ENCODE measurements at regions not wholly inside any gene's neighbourhood (a gene's known extent, or its start where the extent isn't known, plus 50 kb on each side); places are given as distances from the start of the nearest gene placed in this dataset.

GRCh38 chr18:1578505-1578904 lies 673.8 kb downstream of the ADCYAP1 start:
- Histone ChIP-seq H3K27me3 (ENCODE audit: insufficient read depth, insufficient read length) (no peaks in the 10 kb centered on the region), H3K9me3 (ENCODE audit: insufficient read depth, low read length) (no peaks in the 10 kb centered on the region), H3K9ac (ENCODE audit: insufficient read length, low read depth) (no peak overlapping the region), H3K36me3 (ENCODE audit: insufficient read depth, insufficient read length, low read length) (no peaks in the 10 kb centered on the region), H3K4me1 (ENCODE audit: insufficient read depth, insufficient read length) (no peaks in the 10 kb centered on the region), H3K4me3 (ENCODE audit: insufficient read length, low read depth) (no peak overlapping the region)
- no peak for DNase-seq (ENCODE audit: low read depth, low spot score)
- no peak for TF ChIP-seq YY1 (IDR thresholded peaks at IDR 0.05; ENCODE audit: insufficient read depth, insufficient read length)
- TF ChIP-seq SUZ12 (IDR thresholded peaks at IDR 0.05; ENCODE audit: extremely low read depth, insufficient read depth, insufficient read length) = no peak
- no peak for TF ChIP-seq ZNF274 (IDR thresholded peaks at IDR 0.05; ENCODE audit: low read depth, low read length)

GRCh38 chr18:1581581-1581980 lies 676.9 kb downstream of the ADCYAP1 start:
- no peak overlapping the region for H3K9ac ChIP-seq (ENCODE audit: insufficient read length, low read depth)
- no peak for DNase-seq (ENCODE audit: low read depth, low spot score)
- no peaks in the 10 kb centered on the region for H3K9me3 ChIP-seq (ENCODE audit: insufficient read depth, low read length)
- H3K36me3 ChIP-seq (ENCODE audit: insufficient read depth, insufficient read length, low read length) = no peaks in the 10 kb centered on the region
- H3K4me1 ChIP-seq (ENCODE audit: insufficient read depth, insufficient read length) = no peaks in the 10 kb centered on the region
- no peak overlapping the region for H3K4me3 ChIP-seq (ENCODE audit: insufficient read length, low read depth)
- no peak for TF ChIP-seq YY1 (IDR thresholded peaks at IDR 0.05; ENCODE audit: insufficient read depth, insufficient read length)
- no peak for TF ChIP-seq SUZ12 (IDR thresholded peaks at IDR 0.05; ENCODE audit: extremely low read depth, insufficient read depth, insufficient read length)
- TF ChIP-seq ZNF274 (IDR thresholded peaks at IDR 0.05; ENCODE audit: low read depth, low read length) = no peak
- no peaks in the 10 kb centered on the region for H3K27me3 ChIP-seq (ENCODE audit: insufficient read depth, insufficient read length)

GRCh38 chr18:1585881-1586488 lies 681.3 kb downstream of the ADCYAP1 start:
- Histone ChIP-seq H3K36me3 (ENCODE audit: insufficient read depth, insufficient read length, low read length) (no peaks in the 10 kb centered on the region), H3K4me3 (ENCODE audit: insufficient read length, low read depth) (no peak overlapping the region), H3K9me3 (ENCODE audit: insufficient read depth, low read length) (no peaks in the 10 kb centered on the region), H3K4me1 (ENCODE audit: insufficient read depth, insufficient read length) (no peaks in the 10 kb centered on the region), H3K27me3 (ENCODE audit: insufficient read depth, insufficient read length) (no peaks in the 10 kb centered on the region), H3K9ac (ENCODE audit: insufficient read length, low read depth) (no peak overlapping the region)
- DNase-seq (ENCODE audit: low read depth, low spot score) = peak; percentile 1
- TF ChIP-seq YY1 (IDR thresholded peaks at IDR 0.05; ENCODE audit: insufficient read depth, insufficient read length) (no peak), ZNF274 (IDR thresholded peaks at IDR 0.05; ENCODE audit: low read depth, low read length) (no peak), SUZ12 (IDR thresholded peaks at IDR 0.05; ENCODE audit: extremely low read depth, insufficient read depth, insufficient read length) (no peak)

GRCh38 chr18:1593091-1593490 lies 688.4 kb downstream of the ADCYAP1 start:
- DNase-seq (ENCODE audit: low read depth, low spot score) = no peak

GRCh38 chr18:1595195-1595594 lies 690.5 kb downstream of the ADCYAP1 start:
- H3K4me1 ChIP-seq (ENCODE audit: insufficient read depth, insufficient read length) = no peaks in the 10 kb centered on the region
- H3K27me3 ChIP-seq (ENCODE audit: insufficient read depth, insufficient read length) = no peaks in the 10 kb centered on the region
- no peak for DNase-seq (ENCODE audit: low read depth, low spot score)
- no peaks in the 10 kb centered on the region for H3K9me3 ChIP-seq (ENCODE audit: insufficient read depth, low read length)
- no peak overlapping the region for H3K4me3 ChIP-seq (ENCODE audit: insufficient read length, low read depth)
- TF ChIP-seq ZNF274 (IDR thresholded peaks at IDR 0.05; ENCODE audit: low read depth, low read length) (no peak), YY1 (IDR thresholded peaks at IDR 0.05; ENCODE audit: insufficient read depth, insufficient read length) (no peak), SUZ12 (IDR thresholded peaks at IDR 0.05; ENCODE audit: extremely low read depth, insufficient read depth, insufficient read length) (no peak)
- H3K36me3 ChIP-seq (ENCODE audit: insufficient read depth, insufficient read length, low read length) = no peaks in the 10 kb centered on the region
- H3K9ac ChIP-seq (ENCODE audit: insufficient read length, low read depth) = no peak overlapping the region

More at GRCh38 chr18:1593091-1593490, 688.4 kb downstream of the ADCYAP1 start:
- no peak overlapping the region for H3K9ac ChIP-seq (ENCODE audit: insufficient read length, low read depth)
- TF ChIP-seq SUZ12 (IDR thresholded peaks at IDR 0.05; ENCODE audit: extremely low read depth, insufficient read depth, insufficient read length) (no peak), YY1 (IDR thresholded peaks at IDR 0.05; ENCODE audit: insufficient read depth, insufficient read length) (no peak), ZNF274 (IDR thresholded peaks at IDR 0.05; ENCODE audit: low read depth, low read length) (no peak)
- no peaks in the 10 kb centered on the region for H3K4me1 ChIP-seq (ENCODE audit: insufficient read depth, insufficient read length)
- H3K9me3 ChIP-seq (ENCODE audit: insufficient read depth, low read length) = no peaks in the 10 kb centered on the region
- no peaks in the 10 kb centered on the region for H3K36me3 ChIP-seq (ENCODE audit: insufficient read depth, insufficient read length, low read length)
- H3K4me3 ChIP-seq (ENCODE audit: insufficient read length, low read depth) = no peak overlapping the region
- no peaks in the 10 kb centered on the region for H3K27me3 ChIP-seq (ENCODE audit: insufficient read depth, insufficient read length)

- Histone ChIP-seq H3K9ac (ENCODE audit: insufficient read length, low read depth) (no peak overlapping the region), H3K4me3 (ENCODE audit: insufficient read length, low read depth) (no peak overlapping the region), H3K4me1 (ENCODE audit: insufficient read depth, insufficient read length) (no peaks in the 10 kb centered on the region), H3K36me3 (ENCODE audit: insufficient read depth, insufficient read length, low read length) (no peaks in the 10 kb centered on the region), H3K9me3 (ENCODE audit: insufficient read depth, low read length) (no peaks in the 10 kb centered on the region), H3K27me3 (ENCODE audit: insufficient read depth, insufficient read length) (no peaks in the 10 kb centered on the region)
- TF ChIP-seq YY1 (IDR thresholded peaks at IDR 0.05; ENCODE audit: insufficient read depth, insufficient read length) (no peak), SUZ12 (IDR thresholded peaks at IDR 0.05; ENCODE audit: extremely low read depth, insufficient read depth, insufficient read length) (no peak), ZNF274 (IDR thresholded peaks at IDR 0.05; ENCODE audit: low read depth, low read length) (no peak)
- DNase-seq (ENCODE audit: low read depth, low spot score) = no peak
These were observed 694.5 kb downstream of the ADCYAP1 start for GRCh38 chr18:1599196-1599595.

- H3K9ac ChIP-seq (ENCODE audit: insufficient read length, low read depth) = no peak overlapping the region
- H3K4me3 ChIP-seq (ENCODE audit: insufficient read length, low read depth) = no peak overlapping the region
- H3K27me3 ChIP-seq (ENCODE audit: insufficient read depth, insufficient read length) = no peaks in the 10 kb centered on the region
- no peaks in the 10 kb centered on the region for H3K9me3 ChIP-seq (ENCODE audit: insufficient read depth, low read length)
- H3K36me3 ChIP-seq (ENCODE audit: insufficient read depth, insufficient read length, low read length) = no peaks in the 10 kb centered on the region
- no peaks in the 10 kb centered on the region for H3K4me1 ChIP-seq (ENCODE audit: insufficient read depth, insufficient read length)
- no peak for TF ChIP-seq YY1 (IDR thresholded peaks at IDR 0.05; ENCODE audit: insufficient read depth, insufficient read length)
- TF ChIP-seq ZNF274 (IDR thresholded peaks at IDR 0.05; ENCODE audit: low read depth, low read length) = no peak
- TF ChIP-seq SUZ12 (IDR thresholded peaks at IDR 0.05; ENCODE audit: extremely low read depth, insufficient read depth, insufficient read length) = no peak
- no peak for DNase-seq (ENCODE audit: low read depth, low spot score)
These were observed 700.1 kb downstream of the ADCYAP1 start for GRCh38 chr18:1604751-1605150.

Data from NT2/D1 (cell line).